ENCODE measurements at regions not wholly inside any gene's neighbourhood (a gene's known extent, or its start where the extent isn't known, plus 50 kb on each side); places are given as distances from the start of the nearest gene placed in this dataset.

- Histone ChIP-seq H3K27ac (ENCODE audit: low read length) (peak overlapping the region; percentile 74), H3K9me3 (ENCODE audit: control insufficient read depth in 1 of 2, low read length in 2 of 2) (no peaks in the 10 kb centered on the region), H3K36me3 (ENCODE audit: control insufficient read depth in 1 of 2, insufficient read depth in 2 of 2, low read length in 2 of 2) (peaks cover 0 to 9% of the 10 kb centered on the region in 2 donors), H3K27me3 (ENCODE audit: low read depth, low read length) (no peaks in the 10 kb centered on the region), H3K4me3 (ENCODE audit: low read depth in 1 of 2, low read length in 2 of 2) (no peak overlapping the region), H3K4me1 (ENCODE audit: control insufficient read depth in 1 of 2, insufficient read depth in 2 of 2, low read length in 2 of 2) (peaks cover 24% of the 10 kb centered on the region in 2 donors)
Observed at GRCh38 chr1:39110325-39110851, 84.2 kb downstream of the NDUFS5 start.

DNA sequence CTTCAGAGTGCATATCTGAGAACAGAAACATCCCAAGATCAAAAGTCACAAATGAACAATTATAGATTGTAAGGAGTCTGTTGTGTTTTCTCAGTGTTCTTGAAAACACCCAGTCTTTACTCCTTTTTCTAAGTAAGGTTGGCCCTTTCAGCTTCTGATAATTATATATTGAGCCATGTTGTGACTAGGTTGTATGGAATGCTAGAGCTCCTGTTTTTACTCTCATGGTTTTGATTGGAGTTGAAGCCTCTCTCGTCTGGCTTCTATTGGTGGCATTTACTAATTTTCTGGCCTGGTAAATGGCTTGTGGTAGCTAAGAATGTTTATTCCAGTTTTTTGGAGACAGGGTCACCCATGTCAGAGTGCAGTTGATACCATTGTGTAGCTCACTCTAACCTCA, 84.7 kb downstream of the NDUFS5 start:
- no peaks in the 10 kb centered on the region for H3K9me3 ChIP-seq (ENCODE audit: control insufficient read depth in 1 of 2, low read length in 2 of 2)
- H3K4me3 ChIP-seq (ENCODE audit: low read depth in 1 of 2, low read length in 2 of 2): no peak overlapping the region
- H3K27ac ChIP-seq (ENCODE audit: low read length): peak overlapping the region; percentile 74
- H3K4me1 ChIP-seq (ENCODE audit: control insufficient read depth in 1 of 2, insufficient read depth in 2 of 2, low read length in 2 of 2): peaks cover 27 to 29% of the 10 kb centered on the region in 2 donors
- H3K36me3 ChIP-seq (ENCODE audit: control insufficient read depth in 1 of 2, insufficient read depth in 2 of 2, low read length in 2 of 2): peaks cover 0 to 9% of the 10 kb centered on the region in 2 donors
- no peaks in the 10 kb centered on the region for H3K27me3 ChIP-seq (ENCODE audit: low read depth, low read length)

DNA sequence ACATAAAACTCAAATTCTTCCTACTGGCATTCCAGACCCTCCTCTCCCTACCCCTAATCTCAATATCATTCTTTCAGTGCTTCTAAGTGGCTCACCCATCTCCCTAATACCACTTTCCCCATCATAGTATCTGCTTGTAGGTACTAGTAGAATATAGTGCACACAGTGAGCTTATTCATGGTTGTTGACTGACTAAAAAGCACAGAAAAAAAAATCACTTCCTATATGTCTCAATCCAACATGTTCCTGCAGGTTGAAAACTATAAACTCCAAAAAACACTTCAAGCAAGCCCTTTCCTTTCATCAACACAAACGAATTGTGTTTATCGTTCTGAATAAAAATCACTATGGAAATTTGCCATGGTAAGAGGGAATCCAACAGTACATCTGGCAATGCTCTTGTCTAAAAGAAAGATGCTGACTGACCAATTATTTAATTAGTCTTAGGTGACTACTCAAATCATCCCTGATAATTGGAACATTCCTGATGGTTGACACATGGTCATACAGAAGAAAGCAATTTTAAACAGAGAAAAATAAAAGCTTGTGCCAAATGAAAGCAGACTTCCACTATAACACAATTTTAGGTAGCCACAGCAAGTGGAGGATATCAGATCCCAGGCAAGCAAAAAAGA, 87.1 kb downstream of the NDUFS5 start:
- peaks cover 0 to 9% of the 10 kb centered on the region in 2 donors for H3K36me3 ChIP-seq (ENCODE audit: control insufficient read depth in 1 of 2, insufficient read depth in 2 of 2, low read length in 2 of 2)
- no peaks in the 10 kb centered on the region for H3K27me3 ChIP-seq (ENCODE audit: low read depth, low read length)
- no peak overlapping the region for H3K27ac ChIP-seq (ENCODE audit: low read length)
- no peaks in the 10 kb centered on the region for H3K9me3 ChIP-seq (ENCODE audit: control insufficient read depth in 1 of 2, low read length in 2 of 2)
- peaks cover 23 to 26% of the 10 kb centered on the region in 2 donors for H3K4me1 ChIP-seq (ENCODE audit: control insufficient read depth in 1 of 2, insufficient read depth in 2 of 2, low read length in 2 of 2)
- H3K4me3 ChIP-seq (ENCODE audit: low read depth in 1 of 2, low read length in 2 of 2): no peak overlapping the region

DNA sequence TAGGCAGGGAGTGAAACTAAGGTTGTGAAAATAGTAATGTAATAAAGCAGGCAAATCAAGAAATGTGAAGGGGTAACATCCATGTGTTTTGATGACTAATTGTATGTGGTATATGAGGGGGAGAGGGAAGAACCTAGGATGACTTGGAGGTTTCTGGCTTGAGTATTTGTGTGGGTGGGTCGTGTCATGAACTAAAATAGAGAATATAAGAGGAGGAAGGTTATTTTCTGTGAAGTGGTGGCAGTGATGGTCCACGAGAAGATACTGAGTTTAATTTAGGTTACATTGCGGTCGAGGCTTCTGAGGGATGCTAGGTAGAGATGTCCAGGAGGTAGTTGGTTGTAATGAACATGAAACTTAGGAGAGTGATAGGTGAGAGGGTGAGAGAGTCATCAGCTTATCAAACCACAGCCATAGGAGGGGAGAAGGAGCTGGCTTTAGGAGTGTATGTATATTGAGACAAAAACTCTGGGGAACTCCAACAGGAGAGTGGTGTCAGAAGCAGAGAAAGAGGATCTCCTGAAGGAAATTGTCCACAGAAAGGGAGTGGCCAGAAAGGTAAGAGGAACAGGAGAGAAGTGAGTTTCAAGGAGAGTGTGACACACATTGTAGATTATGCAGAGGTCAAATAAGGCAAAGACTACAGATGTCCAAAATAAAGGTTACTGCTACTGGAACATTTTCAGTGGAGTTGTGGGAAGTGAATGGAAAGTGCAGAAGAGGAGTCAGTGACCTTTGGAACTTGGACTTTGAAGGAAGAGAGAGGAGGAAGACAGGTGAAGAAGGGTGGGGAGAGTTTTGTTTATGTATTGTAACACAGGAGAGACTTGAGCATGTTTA, 89.0 kb upstream of the MACF1 start:
- peaks cover 0 to 5% of the 10 kb centered on the region in 2 donors for H3K36me3 ChIP-seq (ENCODE audit: control insufficient read depth in 1 of 2, insufficient read depth in 2 of 2, low read length in 2 of 2)
- peak overlapping the region; percentile 13 for H3K27ac ChIP-seq (ENCODE audit: low read length)
- H3K27me3 ChIP-seq (ENCODE audit: low read depth, low read length): no peaks in the 10 kb centered on the region
- peaks cover 18 to 22% of the 10 kb centered on the region in 2 donors for H3K4me1 ChIP-seq (ENCODE audit: control insufficient read depth in 1 of 2, insufficient read depth in 2 of 2, low read length in 2 of 2)
- H3K9me3 ChIP-seq (ENCODE audit: control insufficient read depth in 1 of 2, low read length in 2 of 2): no peaks in the 10 kb centered on the region
- H3K4me3 ChIP-seq (ENCODE audit: low read depth in 1 of 2, low read length in 2 of 2): no peak overlapping the region

- no peaks in the 10 kb centered on the region for H3K36me3 ChIP-seq (ENCODE audit: control insufficient read depth in 1 of 2, insufficient read depth in 2 of 2, low read length in 2 of 2)
- H3K27ac ChIP-seq (ENCODE audit: low read length): no peak overlapping the region
- peaks cover 18 to 19% of the 10 kb centered on the region in 2 donors for H3K4me1 ChIP-seq (ENCODE audit: control insufficient read depth in 1 of 2, insufficient read depth in 2 of 2, low read length in 2 of 2)
- H3K27me3 ChIP-seq (ENCODE audit: low read depth, low read length): no peaks in the 10 kb centered on the region
- H3K4me3 ChIP-seq (ENCODE audit: low read depth in 1 of 2, low read length in 2 of 2): no peak overlapping the region
- no peaks in the 10 kb centered on the region for H3K9me3 ChIP-seq (ENCODE audit: control insufficient read depth in 1 of 2, low read length in 2 of 2)
Observed at GRCh38 chr1:39116116-39116607, 88.3 kb upstream of the MACF1 start.

DNA sequence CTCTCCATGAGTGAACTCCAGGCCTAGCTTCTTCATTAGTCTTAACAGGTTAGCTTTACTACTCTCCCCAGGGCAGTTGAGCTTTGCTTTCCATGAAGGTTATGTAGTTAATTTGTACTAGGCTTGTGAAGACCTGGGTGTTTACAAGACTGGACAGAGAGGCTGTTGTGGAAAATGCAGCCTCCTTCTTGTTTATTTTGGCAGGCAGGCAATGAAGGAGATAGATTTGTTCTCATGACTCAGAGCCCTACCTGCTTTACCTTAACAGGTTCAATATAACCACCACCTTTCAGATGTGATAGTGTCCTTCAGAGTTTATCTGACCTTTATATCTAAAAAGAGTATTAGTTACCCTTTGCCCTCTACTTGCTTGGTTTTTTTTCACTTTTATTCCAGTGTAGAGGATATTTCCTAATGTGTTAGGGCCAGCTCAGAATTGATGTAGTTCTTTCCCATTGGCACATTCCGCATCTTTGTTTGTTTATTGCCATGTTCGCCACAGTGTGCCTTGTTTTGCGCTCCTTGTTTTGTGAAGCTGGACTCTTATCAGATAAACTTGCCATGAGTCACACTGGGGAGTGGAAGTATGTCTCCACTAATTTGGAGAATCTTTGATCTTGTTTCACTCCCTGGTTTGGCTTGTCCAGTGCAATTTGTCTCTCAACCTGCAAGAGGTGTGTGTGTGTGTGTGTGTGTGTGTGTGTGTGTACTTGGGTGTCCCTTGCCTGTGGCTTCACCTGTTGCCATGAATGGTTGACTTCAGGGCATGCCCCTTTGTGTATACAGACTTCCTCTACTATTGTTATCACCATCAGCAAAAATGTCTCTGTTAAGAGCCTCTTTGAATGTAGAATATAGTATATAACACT, 87.4 kb upstream of the MACF1 start:
- no peak overlapping the region for H3K27ac ChIP-seq (ENCODE audit: low read length)

DNA sequence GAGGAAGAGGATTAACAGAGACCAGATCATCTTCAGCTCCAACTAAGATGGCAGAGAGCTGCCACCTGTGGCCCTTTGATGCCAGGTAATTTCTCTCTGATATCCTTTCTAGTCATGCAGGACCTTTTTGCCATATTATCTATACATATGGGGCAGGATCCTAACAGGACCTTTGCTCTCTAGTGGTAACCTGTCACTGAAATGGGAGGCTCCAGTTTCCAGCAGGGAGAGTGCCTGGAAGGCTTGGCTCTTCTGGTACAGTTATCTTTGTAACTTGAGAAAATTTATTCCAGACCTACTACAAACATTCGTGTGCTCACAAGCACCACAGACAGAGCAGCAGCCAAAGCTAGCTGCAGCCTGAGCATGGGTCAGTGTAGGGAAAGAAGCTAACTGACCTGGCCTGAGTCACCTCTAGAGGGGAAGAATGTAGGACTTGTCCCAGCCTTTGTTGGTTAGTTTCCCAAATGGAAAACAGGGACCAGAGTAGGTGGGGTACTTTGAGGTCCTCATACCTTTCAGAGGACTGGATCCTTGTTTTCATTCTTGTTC, 86.5 kb upstream of the MACF1 start:
- Histone ChIP-seq H3K36me3 (ENCODE audit: control insufficient read depth in 1 of 2, insufficient read depth in 2 of 2, low read length in 2 of 2) (peaks cover 0 to 5% of the 10 kb centered on the region in 2 donors), H3K27me3 (ENCODE audit: low read depth, low read length) (no peaks in the 10 kb centered on the region), H3K4me3 (ENCODE audit: low read depth in 1 of 2, low read length in 2 of 2) (no peak overlapping the region), H3K4me1 (ENCODE audit: control insufficient read depth in 1 of 2, insufficient read depth in 2 of 2, low read length in 2 of 2) (peaks cover 18 to 19% of the 10 kb centered on the region in 2 donors), H3K9me3 (ENCODE audit: control insufficient read depth in 1 of 2, low read length in 2 of 2) (no peaks in the 10 kb centered on the region), H3K27ac (ENCODE audit: low read length) (no peak overlapping the region)

More for the DNA sequence above, 87.4 kb upstream of the MACF1 start:
- Histone ChIP-seq H3K4me1 (ENCODE audit: control insufficient read depth in 1 of 2, insufficient read depth in 2 of 2, low read length in 2 of 2) (peaks cover 18 to 19% of the 10 kb centered on the region in 2 donors), H3K27me3 (ENCODE audit: low read depth, low read length) (no peaks in the 10 kb centered on the region), H3K36me3 (ENCODE audit: control insufficient read depth in 1 of 2, insufficient read depth in 2 of 2, low read length in 2 of 2) (no peaks in the 10 kb centered on the region), H3K9me3 (ENCODE audit: control insufficient read depth in 1 of 2, low read length in 2 of 2) (no peaks in the 10 kb centered on the region), H3K4me3 (ENCODE audit: low read depth in 1 of 2, low read length in 2 of 2) (no peak overlapping the region)

DNA sequence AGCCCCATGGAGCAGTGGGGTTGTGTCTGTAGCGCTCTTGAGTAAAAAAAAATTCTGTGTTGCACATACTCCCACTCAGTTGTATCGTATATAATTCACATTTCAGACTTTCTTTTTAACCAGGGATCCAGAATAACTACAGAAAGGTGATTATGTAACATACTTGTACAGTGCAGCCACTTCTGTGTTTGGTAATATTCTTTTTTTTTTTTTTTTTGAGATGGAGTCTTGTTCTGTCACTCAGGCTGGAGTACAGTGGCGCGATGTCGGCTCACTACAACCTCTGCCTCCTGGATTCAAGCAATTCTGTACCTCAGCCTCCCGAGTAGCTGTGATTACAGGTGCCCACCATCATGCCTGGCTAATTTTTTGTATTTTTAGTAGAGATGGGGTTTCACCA, 82.4 kb upstream of the MACF1 start:
- Histone ChIP-seq H3K27me3 (ENCODE audit: low read depth, low read length) (no peaks in the 10 kb centered on the region), H3K27ac (ENCODE audit: low read length) (no peak overlapping the region), H3K36me3 (ENCODE audit: control insufficient read depth in 1 of 2, insufficient read depth in 2 of 2, low read length in 2 of 2) (peaks cover 0 to 10% of the 10 kb centered on the region in 2 donors), H3K4me1 (ENCODE audit: control insufficient read depth in 1 of 2, insufficient read depth in 2 of 2, low read length in 2 of 2) (peaks cover 0 to 19% of the 10 kb centered on the region in 2 donors), H3K9me3 (ENCODE audit: control insufficient read depth in 1 of 2, low read length in 2 of 2) (no peaks in the 10 kb centered on the region), H3K4me3 (ENCODE audit: low read depth in 1 of 2, low read length in 2 of 2) (no peak overlapping the region)

- H3K4me3 ChIP-seq (ENCODE audit: low read depth in 1 of 2, low read length in 2 of 2): no peak overlapping the region
- H3K4me1 ChIP-seq (ENCODE audit: control insufficient read depth in 1 of 2, insufficient read depth in 2 of 2, low read length in 2 of 2): peaks cover 10 to 11% of the 10 kb centered on the region in 2 donors
- H3K27me3 ChIP-seq (ENCODE audit: low read depth, low read length): no peaks in the 10 kb centered on the region
- no peaks in the 10 kb centered on the region for H3K9me3 ChIP-seq (ENCODE audit: control insufficient read depth in 1 of 2, low read length in 2 of 2)
- H3K36me3 ChIP-seq (ENCODE audit: control insufficient read depth in 1 of 2, insufficient read depth in 2 of 2, low read length in 2 of 2): peaks cover 0 to 10% of the 10 kb centered on the region in 2 donors
- H3K27ac ChIP-seq (ENCODE audit: low read length): no peak overlapping the region
Observed at GRCh38 chr1:39124282-39124681, 80.2 kb upstream of the MACF1 start.

GRCh38 chr1:39127513-39127912, 77.0 kb upstream of the MACF1 start:
- Histone ChIP-seq H3K27ac (ENCODE audit: low read length) (peak overlapping the region; percentile 65), H3K4me3 (ENCODE audit: low read depth in 1 of 2, low read length in 2 of 2) (no peak overlapping the region), H3K4me1 (ENCODE audit: control insufficient read depth in 1 of 2, insufficient read depth in 2 of 2, low read length in 2 of 2) (peaks cover 15 to 28% of the 10 kb centered on the region in 2 donors), H3K9me3 (ENCODE audit: control insufficient read depth in 1 of 2, low read length in 2 of 2) (no peaks in the 10 kb centered on the region), H3K36me3 (ENCODE audit: control insufficient read depth in 1 of 2, insufficient read depth in 2 of 2, low read length in 2 of 2) (peaks cover 0 to 9% of the 10 kb centered on the region in 2 donors), H3K27me3 (ENCODE audit: low read depth, low read length) (no peaks in the 10 kb centered on the region)

Data from muscle layer of duodenum (tissue), 2 donors.